ENCODE measurements at regions not wholly inside any gene's neighbourhood (a gene's known extent, or its start where the extent isn't known, plus 50 kb on each side); places are given as distances from the start of the nearest gene placed in this dataset.
"Not testable (repeated sequence)": the region's sequence is repeated elsewhere in the genome, so short reads cannot be mapped to it uniquely, and the experiment has no call there.

DNA sequence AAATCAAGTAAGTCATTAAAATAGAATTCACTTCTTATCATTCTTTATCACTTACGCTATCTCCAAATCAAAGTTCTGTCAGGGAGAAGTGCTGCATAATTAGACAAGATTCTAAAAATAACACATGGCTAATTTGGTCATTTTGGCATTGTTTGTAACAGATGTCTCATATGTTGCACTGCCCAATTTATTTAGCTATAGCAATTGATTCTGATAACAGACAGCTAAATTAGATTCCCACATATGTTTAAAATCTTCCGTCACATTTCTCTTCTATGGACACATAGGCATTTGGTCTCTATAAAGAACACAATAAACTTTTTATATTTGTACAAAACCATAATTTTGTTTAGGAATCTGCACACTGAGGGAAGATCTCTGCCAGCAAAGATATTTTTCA lies 644.5 kb upstream of the VRK2 start:
- Mint-ChIP-seq H3K27me3 (no peaks in the 10 kb centered on the region), H3K36me3 (peaks cover 2% of the 10 kb centered on the region), H3K4me3 (no peak overlapping the region), H3K27ac (no peak overlapping the region), H3K9me3 (peaks cover 1% of the 10 kb centered on the region), H3K4me1 (no peaks in the 10 kb centered on the region)
- DNase-seq (ENCODE audit: low spot score in 2 of 2) (no peak), ATAC-seq (ENCODE audit: low read depth) (no peak)

DNA sequence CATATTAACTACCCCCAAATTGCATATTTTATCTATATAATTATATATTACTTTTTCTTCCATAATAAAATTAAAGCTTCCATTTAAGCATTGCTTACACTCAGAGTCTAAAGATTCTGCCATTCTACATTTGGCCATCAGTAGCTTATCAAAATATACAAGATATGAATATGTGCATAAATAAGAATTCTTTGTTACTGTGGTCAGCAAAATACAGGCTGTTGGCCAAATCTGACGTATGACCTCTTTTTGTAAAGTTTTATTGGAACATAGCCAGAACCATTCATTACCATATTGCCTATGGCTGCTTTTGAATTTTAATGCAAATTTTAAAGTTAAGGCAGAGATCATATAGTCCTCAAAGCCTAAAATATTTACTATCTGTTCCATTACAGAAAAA lies 643.9 kb upstream of the VRK2 start:
- no peak for ATAC-seq (ENCODE audit: low read depth)
- H3K4me1 Mint-ChIP-seq, result no peaks in the 10 kb centered on the region
- peaks cover 2% of the 10 kb centered on the region for H3K36me3 Mint-ChIP-seq
- no peak for DNase-seq (ENCODE audit: low spot score in 2 of 2)
- H3K27ac Mint-ChIP-seq, result no peak overlapping the region
- H3K9me3 Mint-ChIP-seq, result peaks cover 1% of the 10 kb centered on the region
- no peak overlapping the region for H3K4me3 Mint-ChIP-seq
- no peaks in the 10 kb centered on the region for H3K27me3 Mint-ChIP-seq

DNA sequence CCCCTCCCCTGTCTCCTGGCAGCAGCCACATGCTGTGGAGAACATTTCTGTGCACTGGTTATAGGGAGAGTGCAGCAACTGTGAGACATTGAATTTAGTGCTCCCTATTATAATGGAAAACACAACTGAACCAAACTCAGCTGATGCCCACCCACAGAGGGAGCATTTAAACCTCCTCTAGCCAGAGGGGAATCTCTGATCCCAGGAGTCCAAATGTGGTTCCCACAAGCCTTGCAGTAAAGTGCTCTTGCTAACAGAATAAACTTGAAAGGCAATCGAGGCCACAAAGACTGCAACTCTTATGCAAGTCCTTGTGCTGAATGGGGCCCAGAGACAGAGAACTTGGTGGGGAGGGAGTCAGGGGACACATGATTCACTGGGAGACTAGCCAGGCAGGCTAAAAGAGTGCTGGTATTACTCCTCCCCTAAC lies 638.8 kb upstream of the VRK2 start:
- H3K27ac Mint-ChIP-seq, result no peak overlapping the region
- no peaks in the 10 kb centered on the region for H3K4me1 Mint-ChIP-seq
- ATAC-seq (ENCODE audit: low read depth), result no peak
- H3K36me3 Mint-ChIP-seq, result peaks cover 1% of the 10 kb centered on the region
- H3K9me3 Mint-ChIP-seq, result peaks cover 4% of the 10 kb centered on the region
- H3K27me3 Mint-ChIP-seq, result no peaks in the 10 kb centered on the region
- DNase-seq (ENCODE audit: low spot score in 2 of 2), result no peak
- H3K4me3 Mint-ChIP-seq, result no peak overlapping the region

DNA sequence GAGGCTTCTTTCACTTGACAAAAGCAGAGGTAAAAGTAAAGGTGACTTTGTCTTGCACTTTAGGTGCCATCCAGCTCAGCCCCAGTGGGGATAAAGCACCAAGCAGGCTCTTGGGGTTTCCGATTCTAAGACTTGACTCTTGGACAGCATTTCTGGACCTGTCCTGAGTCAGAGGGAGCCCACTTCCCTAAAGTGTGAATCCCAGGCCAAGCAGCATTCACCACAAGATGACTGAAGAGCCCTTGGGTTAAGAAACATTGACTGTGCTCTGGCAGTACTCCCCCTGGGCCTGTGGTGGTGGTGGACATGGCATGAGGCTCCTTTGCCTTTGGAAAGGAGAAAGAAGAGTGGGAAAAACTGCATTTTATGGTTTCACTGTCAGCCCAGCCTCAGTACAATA lies 638.0 kb upstream of the VRK2 start:
- H3K36me3 Mint-ChIP-seq, result peaks cover 1% of the 10 kb centered on the region
- no peak overlapping the region for H3K27ac Mint-ChIP-seq
- H3K4me1 Mint-ChIP-seq, result no peaks in the 10 kb centered on the region
- ATAC-seq (ENCODE audit: low read depth) (no peak), DNase-seq (ENCODE audit: low spot score in 2 of 2) (no peak)
- no peaks in the 10 kb centered on the region for H3K27me3 Mint-ChIP-seq
- H3K9me3 Mint-ChIP-seq, result peaks cover 5% of the 10 kb centered on the region
- H3K4me3 Mint-ChIP-seq, result no peak overlapping the region

DNA sequence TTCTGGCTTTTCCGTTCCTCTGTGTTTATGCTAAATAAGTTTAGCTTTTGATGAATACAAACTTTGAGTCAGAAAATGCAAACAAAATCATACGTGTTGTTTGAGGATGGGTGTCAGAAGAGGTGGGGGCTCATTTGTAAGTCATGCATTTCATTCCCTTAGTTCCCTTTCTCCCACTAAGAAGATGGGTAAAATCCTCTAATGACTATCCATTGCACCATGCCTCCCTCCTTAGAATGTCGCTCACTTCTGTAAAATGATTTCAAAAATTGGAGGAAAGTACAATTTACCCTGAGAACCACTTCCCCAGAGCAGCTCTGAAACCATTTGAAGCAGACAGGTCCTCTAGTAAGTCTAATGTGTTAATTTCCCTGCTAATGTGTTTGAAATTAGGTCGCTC lies 629.6 kb upstream of the VRK2 start:
- ATAC-seq (ENCODE audit: low read depth) (no peak), DNase-seq (ENCODE audit: low spot score in 2 of 2) (no peak)
- Mint-ChIP-seq H3K36me3 (peaks cover under 1% of the 10 kb centered on the region), H3K4me3 (no peak overlapping the region), H3K9me3 (peaks cover 6% of the 10 kb centered on the region), H3K27ac (no peak overlapping the region), H3K27me3 (no peaks in the 10 kb centered on the region), H3K4me1 (no peaks in the 10 kb centered on the region)

DNA sequence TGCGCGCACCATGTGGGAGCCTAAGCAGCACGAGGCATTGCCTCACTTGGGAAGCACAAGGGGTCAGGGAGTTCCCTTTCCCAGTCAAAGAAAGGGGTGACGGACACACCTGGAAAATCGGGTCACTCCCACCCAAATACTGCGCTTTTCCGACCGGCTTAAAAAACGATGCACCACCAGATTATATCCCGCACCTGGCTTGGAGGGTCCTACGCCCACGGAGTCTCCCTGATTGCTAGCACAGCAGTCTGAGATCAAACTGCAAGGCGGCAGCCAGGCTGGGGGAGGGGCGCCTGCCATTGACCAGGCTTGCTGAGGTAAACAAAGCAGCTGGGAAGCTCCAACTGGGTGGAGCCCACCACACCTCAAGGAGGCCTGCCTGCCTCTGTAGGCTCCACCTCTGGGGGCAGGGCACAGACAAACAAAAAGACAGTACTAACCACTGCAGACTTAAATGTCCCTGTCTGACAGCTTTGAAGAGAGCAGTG lies 627.7 kb upstream of the VRK2 start:
- DNase-seq (ENCODE audit: low spot score in 2 of 2); H3K4me1 Mint-ChIP-seq; H3K27ac Mint-ChIP-seq; H3K27me3 Mint-ChIP-seq; H3K9me3 Mint-ChIP-seq; ATAC-seq (ENCODE audit: low read depth); H3K36me3 Mint-ChIP-seq; H3K4me3 Mint-ChIP-seq: not testable (repeated sequence)

DNA sequence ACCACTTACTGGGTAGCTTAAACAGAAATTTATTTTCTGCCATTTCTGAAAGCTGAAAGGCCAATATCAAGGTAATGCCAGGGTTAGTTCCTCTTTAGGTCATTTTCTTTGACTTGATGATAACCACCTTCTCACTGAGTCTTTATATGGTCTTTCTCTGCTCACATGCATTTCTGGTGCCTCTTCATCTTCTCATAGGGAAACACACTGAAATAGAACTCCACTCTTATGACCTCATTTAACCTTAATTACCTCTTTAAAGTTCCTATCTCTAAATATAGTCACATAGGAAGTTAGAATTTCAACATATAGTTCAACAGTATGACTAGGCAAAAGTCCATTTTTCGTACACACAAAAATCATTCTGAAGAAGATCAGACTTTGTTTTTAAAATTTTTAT lies 616.8 kb upstream of the VRK2 start:
- Mint-ChIP-seq H3K4me3 (no peak overlapping the region), H3K27ac (no peak overlapping the region), H3K4me1 (no peaks in the 10 kb centered on the region)

DNA sequence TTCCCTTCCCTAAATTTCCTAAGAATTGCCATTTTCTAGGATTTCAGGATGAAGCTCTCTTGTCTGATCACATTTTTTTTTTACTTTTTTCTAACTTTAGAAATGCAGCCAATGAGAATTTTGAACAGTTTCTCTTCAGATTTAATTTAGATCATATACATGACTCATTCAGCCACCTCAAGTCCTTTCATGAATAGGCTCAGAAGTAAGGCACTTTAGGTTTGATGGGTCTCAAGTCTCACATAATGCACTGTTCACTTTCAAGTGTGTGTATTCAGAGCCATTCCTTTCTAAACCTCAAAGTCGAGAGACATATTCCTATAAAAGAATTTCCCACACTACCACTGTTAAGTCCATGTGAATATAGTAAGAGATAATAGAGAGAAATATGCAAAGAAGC lies 614.1 kb upstream of the VRK2 start:
- Mint-ChIP-seq H3K27me3 (no peaks in the 10 kb centered on the region), H3K4me1 (no peaks in the 10 kb centered on the region), H3K27ac (no peak overlapping the region), H3K9me3 (no peaks in the 10 kb centered on the region), H3K4me3 (no peak overlapping the region), H3K36me3 (no peaks in the 10 kb centered on the region)
- no peak for DNase-seq (ENCODE audit: low spot score in 2 of 2)
- ATAC-seq (ENCODE audit: low read depth), result no peak

More for the DNA sequence above, 616.8 kb upstream of the VRK2 start:
- Mint-ChIP-seq H3K9me3 (no peaks in the 10 kb centered on the region), H3K36me3 (no peaks in the 10 kb centered on the region), H3K27me3 (no peaks in the 10 kb centered on the region)
- no peak for DNase-seq (ENCODE audit: low spot score in 2 of 2)
- no peak for ATAC-seq (ENCODE audit: low read depth)

DNA sequence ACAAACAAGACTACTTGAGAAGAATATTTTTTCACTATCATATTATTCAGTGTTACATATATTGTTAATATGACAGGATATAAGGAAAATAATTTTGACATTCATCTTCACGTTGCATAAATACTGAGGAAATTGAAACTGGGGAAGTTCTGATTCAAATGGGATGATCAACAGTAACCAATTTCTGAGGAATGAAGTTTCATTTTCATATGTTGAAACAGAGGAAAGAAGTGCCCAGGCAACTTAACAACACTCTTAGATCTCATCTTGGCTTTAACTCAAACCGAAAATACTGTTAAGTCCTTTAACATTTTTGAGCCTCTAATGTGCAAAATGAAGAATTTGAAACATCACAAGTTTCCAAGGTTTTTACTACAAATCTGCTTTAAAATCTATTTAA lies 612.2 kb upstream of the VRK2 start:
- ATAC-seq (ENCODE audit: low read depth) (no peak), DNase-seq (ENCODE audit: low spot score in 2 of 2) (no peak)
- H3K27me3 Mint-ChIP-seq, result no peaks in the 10 kb centered on the region
- no peak overlapping the region for H3K4me3 Mint-ChIP-seq
- no peak overlapping the region for H3K27ac Mint-ChIP-seq
- no peaks in the 10 kb centered on the region for H3K36me3 Mint-ChIP-seq
- no peaks in the 10 kb centered on the region for H3K9me3 Mint-ChIP-seq
- H3K4me1 Mint-ChIP-seq, result no peaks in the 10 kb centered on the region

DNA sequence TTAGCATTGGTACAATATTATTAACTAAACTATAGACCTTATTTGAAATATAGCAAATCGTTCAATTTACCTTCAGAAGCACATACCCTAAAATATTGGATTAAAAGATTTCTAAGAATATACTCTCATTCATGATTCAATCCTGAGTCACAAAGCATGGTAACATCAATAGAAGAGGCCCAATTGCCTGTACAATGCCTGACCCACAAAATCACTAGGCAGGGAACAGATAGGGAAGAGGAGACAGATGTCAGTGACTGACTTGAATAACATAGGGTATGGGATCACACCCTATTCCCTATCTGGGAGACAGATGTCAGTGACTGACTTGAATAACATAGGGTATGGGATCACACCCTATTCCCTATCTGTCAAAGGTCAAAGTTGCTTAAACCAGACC lies 611.6 kb upstream of the VRK2 start:
- H3K36me3 Mint-ChIP-seq, result no peaks in the 10 kb centered on the region

DNA sequence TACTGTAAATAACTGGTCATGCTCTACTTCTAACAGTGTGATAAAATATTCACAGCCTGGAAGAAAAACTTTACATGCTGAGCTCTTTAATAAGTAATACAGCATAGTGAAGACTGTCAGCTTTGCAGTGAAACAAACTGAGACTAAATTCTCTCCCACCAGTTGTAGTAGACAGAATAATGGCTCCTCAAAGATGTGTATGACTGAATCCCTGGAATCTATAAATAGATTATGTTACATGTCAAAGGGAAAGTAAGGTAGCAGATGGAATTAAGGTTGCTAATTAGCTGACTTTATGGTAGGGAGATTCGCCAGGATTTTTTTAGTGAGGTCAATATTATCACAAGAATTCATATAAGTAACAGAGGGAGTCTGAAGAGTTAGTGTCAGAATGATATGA lies 609.5 kb upstream of the VRK2 start:
- Mint-ChIP-seq H3K36me3 (no peaks in the 10 kb centered on the region), H3K4me1 (no peaks in the 10 kb centered on the region), H3K9me3 (no peaks in the 10 kb centered on the region), H3K27ac (no peak overlapping the region), H3K27me3 (no peaks in the 10 kb centered on the region), H3K4me3 (no peak overlapping the region)
- ATAC-seq (ENCODE audit: low read depth) (no peak), DNase-seq (ENCODE audit: low spot score in 2 of 2) (no peak)

More for the DNA sequence above, 611.6 kb upstream of the VRK2 start:
- no peak overlapping the region for H3K27ac Mint-ChIP-seq
- ATAC-seq (ENCODE audit: low read depth), result no peak
- no peaks in the 10 kb centered on the region for H3K27me3 Mint-ChIP-seq
- no peak for DNase-seq (ENCODE audit: low spot score in 2 of 2)
- no peak overlapping the region for H3K4me3 Mint-ChIP-seq
- no peaks in the 10 kb centered on the region for H3K9me3 Mint-ChIP-seq
- H3K4me1 Mint-ChIP-seq, result no peaks in the 10 kb centered on the region

DNA sequence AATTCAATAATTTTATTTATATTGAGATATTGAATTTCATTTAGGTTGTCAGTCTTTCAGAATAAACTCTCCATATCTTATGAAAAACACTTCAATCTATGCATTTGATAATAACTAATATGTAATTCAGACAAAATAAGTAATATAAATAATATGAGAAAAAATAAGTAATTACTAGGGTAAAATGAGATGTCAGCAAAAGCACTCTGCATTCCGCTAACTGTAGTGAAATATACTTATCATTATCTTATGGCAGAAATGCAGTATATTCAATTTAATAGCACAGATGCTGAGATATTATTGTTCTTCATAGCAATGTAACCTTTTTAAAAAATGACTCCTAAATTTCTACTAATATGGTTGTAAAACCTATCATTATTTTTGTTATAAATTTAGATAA lies 606.2 kb upstream of the VRK2 start:
- no peak for ATAC-seq (ENCODE audit: low read depth)
- Mint-ChIP-seq H3K4me1 (no peaks in the 10 kb centered on the region), H3K27ac (no peak overlapping the region), H3K27me3 (no peaks in the 10 kb centered on the region), H3K36me3 (no peaks in the 10 kb centered on the region), H3K4me3 (no peak overlapping the region), H3K9me3 (no peaks in the 10 kb centered on the region)
- no peak for DNase-seq (ENCODE audit: low spot score in 2 of 2)

DNA sequence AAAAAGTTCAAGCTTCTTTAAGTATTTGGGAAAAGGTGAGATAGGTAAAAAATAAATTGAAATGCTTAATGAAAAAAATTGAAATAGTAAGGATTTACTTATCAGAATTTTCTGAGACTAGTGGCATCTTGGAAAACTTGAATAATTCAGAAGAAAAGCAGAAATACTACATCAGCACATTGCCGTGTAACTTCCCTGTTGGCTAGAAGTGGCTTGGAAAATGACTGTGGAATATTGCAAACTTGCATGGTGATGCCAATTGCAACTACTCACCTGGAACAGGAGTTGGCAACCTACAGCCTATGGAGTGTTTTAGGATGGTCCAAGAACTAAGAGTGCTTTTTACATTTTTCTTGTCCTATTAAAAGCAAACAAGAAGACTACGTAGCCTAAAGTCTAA lies 603.5 kb upstream of the VRK2 start:
- Mint-ChIP-seq H3K9me3 (no peaks in the 10 kb centered on the region), H3K4me3 (no peak overlapping the region), H3K27ac (no peak overlapping the region), H3K27me3 (no peaks in the 10 kb centered on the region), H3K36me3 (no peaks in the 10 kb centered on the region), H3K4me1 (no peaks in the 10 kb centered on the region)
- ATAC-seq (ENCODE audit: low read depth) (no peak), DNase-seq (ENCODE audit: low spot score in 2 of 2) (no peak)

DNA sequence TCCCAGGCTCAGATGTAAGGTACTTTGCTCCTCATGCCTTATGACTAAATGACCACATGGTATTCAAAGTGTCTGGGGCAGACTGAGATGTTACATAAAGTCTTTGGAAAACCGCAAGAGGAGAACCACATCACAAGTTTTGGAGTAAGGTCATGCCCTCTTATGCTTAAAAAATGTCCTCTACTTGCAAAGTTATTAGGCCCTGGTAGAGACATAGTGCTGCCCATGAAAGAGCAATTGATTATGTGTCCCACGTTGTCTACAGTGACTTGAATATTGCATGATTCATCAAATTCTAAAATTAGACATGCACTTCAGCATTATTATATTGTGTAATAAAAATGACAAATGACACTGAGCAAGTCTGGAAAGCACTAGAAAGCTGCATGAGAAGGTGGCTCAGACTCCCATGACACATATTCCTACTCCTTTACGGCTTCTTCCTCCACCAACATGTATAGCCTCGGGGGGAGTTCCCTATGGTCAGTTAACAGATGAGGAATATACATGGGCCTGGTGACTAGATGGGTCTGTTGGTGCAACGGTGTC lies 602.6 kb upstream of the VRK2 start:
- Mint-ChIP-seq H3K9me3 (no peaks in the 10 kb centered on the region), H3K4me3 (no peak overlapping the region), H3K27me3 (no peaks in the 10 kb centered on the region), H3K36me3 (no peaks in the 10 kb centered on the region), H3K4me1 (no peaks in the 10 kb centered on the region), H3K27ac (no peak overlapping the region)
- ATAC-seq (ENCODE audit: low read depth) (no peak), DNase-seq (ENCODE audit: low spot score in 2 of 2) (no peak)

DNA sequence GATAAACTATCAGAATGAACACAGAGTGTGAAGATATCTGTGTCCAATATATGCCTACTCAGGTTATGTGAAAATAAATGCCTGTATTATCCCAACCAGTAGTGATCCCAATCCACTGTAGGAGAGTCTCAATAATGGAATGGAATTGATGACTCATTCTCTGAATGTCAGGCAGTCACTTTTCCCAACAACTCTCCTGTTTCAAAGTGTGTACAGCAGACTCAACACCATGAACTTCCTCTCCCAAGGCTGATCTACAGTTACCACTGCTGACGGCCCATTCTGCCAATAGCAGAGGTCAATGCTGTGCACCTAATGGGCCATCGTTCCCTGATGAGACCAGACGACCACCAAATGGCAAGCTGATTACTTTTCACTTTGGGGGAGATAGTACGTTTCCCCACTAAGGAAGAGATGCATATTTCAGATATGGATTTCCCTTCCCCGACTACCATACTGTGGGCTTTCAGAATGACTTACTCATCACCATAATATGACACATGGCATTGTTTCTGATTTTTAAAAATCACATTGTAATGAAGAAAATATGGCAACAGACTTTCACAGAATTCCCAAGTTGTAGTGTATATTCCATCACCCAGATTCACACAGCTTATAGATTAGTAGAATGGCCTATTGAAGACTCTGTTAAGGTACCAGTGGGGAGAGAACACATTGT lies 601.7 kb upstream of the VRK2 start:
- ATAC-seq (ENCODE audit: low read depth) (no peak), DNase-seq (ENCODE audit: low spot score in 2 of 2) (no peak)
- H3K27me3 Mint-ChIP-seq, result no peaks in the 10 kb centered on the region
- no peak overlapping the region for H3K27ac Mint-ChIP-seq
- no peak overlapping the region for H3K4me3 Mint-ChIP-seq
- H3K9me3 Mint-ChIP-seq, result no peaks in the 10 kb centered on the region
- no peaks in the 10 kb centered on the region for H3K36me3 Mint-ChIP-seq
- no peaks in the 10 kb centered on the region for H3K4me1 Mint-ChIP-seq

All from memory B cell (primary cell).